ENCODE measurements at regions not wholly inside any gene's neighbourhood (a gene's known extent, or its start where the extent isn't known, plus 50 kb on each side); places are given as distances from the start of the nearest gene placed in this dataset.

DNA sequence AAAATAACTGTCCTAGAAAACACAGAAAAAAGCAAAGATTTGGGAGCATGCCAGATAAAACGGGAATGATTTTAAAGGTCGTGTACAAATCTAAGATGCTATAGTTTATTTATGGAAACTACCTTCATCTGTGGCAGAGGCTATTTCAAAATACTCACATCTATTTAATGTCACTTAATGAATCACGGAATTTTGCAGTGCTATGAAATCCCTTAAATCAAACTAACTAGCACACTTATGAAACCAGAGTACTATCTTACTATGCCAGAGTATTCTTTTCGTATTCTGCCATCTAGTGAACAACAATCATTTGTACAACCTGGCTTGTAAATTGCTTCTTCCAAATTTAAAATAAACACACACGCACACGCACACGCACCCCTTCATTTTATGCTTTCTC, 77.9 kb upstream of the BMP5 start:
- TF ChIP-seq, protein P1, sequence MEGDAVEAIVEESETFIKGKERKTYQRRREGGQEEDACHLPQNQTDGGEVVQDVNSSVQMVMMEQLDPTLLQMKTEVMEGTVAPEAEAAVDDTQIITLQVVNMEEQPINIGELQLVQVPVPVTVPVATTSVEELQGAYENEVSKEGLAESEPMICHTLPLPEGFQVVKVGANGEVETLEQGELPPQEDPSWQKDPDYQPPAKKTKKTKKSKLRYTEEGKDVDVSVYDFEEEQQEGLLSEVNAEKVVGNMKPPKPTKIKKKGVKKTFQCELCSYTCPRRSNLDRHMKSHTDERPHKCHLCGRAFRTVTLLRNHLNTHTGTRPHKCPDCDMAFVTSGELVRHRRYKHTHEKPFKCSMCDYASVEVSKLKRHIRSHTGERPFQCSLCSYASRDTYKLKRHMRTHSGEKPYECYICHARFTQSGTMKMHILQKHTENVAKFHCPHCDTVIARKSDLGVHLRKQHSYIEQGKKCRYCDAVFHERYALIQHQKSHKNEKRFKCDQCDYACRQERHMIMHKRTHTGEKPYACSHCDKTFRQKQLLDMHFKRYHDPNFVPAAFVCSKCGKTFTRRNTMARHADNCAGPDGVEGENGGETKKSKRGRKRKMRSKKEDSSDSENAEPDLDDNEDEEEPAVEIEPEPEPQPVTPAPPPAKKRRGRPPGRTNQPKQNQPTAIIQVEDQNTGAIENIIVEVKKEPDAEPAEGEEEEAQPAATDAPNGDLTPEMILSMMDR (IDR thresholded peaks at IDR 0.05): peak; percentile 56
- TF ChIP-seq YY1 (IDR thresholded peaks at IDR 0.05; ENCODE audit: low read depth) (no peak), GABPA (IDR thresholded peaks at IDR 0.05; ENCODE audit: low read depth) (no peak), POLR2AphosphoS5 (IDR thresholded peaks at IDR 0.05; ENCODE audit: low read depth, low read length) (no peak), JUND (IDR thresholded peaks at IDR 0.05) (no peak), RAD21 (IDR thresholded peaks at IDR 0.05; ENCODE audit: low read length) (peak; percentile 55), CHD2 (IDR thresholded peaks at IDR 0.05; ENCODE audit: low read length, partially characterized antibody) (no peak)
- TF ChIP-seq, protein P2, sequence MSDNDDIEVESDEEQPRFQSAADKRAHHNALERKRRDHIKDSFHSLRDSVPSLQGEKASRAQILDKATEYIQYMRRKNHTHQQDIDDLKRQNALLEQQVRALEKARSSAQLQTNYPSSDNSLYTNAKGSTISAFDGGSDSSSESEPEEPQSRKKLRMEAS (IDR thresholded peaks at IDR 0.05; ENCODE audit: low read depth): no peak
- TF ChIP-seq, protein P3, sequence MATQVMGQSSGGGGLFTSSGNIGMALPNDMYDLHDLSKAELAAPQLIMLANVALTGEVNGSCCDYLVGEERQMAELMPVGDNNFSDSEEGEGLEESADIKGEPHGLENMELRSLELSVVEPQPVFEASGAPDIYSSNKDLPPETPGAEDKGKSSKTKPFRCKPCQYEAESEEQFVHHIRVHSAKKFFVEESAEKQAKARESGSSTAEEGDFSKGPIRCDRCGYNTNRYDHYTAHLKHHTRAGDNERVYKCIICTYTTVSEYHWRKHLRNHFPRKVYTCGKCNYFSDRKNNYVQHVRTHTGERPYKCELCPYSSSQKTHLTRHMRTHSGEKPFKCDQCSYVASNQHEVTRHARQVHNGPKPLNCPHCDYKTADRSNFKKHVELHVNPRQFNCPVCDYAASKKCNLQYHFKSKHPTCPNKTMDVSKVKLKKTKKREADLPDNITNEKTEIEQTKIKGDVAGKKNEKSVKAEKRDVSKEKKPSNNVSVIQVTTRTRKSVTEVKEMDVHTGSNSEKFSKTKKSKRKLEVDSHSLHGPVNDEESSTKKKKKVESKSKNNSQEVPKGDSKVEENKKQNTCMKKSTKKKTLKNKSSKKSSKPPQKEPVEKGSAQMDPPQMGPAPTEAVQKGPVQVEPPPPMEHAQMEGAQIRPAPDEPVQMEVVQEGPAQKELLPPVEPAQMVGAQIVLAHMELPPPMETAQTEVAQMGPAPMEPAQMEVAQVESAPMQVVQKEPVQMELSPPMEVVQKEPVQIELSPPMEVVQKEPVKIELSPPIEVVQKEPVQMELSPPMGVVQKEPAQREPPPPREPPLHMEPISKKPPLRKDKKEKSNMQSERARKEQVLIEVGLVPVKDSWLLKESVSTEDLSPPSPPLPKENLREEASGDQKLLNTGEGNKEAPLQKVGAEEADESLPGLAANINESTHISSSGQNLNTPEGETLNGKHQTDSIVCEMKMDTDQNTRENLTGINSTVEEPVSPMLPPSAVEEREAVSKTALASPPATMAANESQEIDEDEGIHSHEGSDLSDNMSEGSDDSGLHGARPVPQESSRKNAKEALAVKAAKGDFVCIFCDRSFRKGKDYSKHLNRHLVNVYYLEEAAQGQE (IDR thresholded peaks at IDR 0.05; ENCODE audit: low read depth, low read length): no peak
